ENCODE measurements at regions not wholly inside any gene's neighbourhood (a gene's known extent, or its start where the extent isn't known, plus 50 kb on each side); places are given as distances from the start of the nearest gene placed in this dataset.

DNA sequence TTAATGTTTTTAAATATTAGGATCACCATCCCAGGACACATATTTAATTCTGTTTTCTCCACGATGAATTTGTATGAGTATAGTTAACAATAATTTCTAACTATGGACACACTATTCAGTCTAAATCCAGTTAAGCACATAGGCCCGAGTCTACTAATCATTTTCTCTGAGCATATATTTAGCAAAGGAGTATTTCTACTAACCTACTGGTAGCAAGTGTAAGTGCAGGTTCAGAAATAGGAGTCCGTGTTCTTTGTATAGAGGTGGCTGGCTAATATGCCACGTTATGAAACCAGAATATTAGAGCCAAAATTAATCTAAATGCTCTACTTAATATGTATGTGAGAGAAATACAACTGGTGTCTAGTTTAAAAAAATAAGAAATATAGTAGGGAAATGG lies 416.6 kb upstream of the NXPH2 start:
- Histone ChIP-seq H3K9ac (ENCODE audit: low read length) (no peak overlapping the region), H3K27ac (ENCODE audit: low read length) (no peak overlapping the region), H3K36me3 (ENCODE audit: control insufficient read depth, low read depth, low read length) (no peaks in the 10 kb centered on the region), H3K27me3 (ENCODE audit: control insufficient read depth, insufficient read depth, low read length) (no peaks in the 10 kb centered on the region), H3K4me3 (ENCODE audit: low read length) (no peak overlapping the region), H3K9me3 (ENCODE audit: control insufficient read depth, low read depth, low read length) (no peaks in the 10 kb centered on the region), H3K4me1 (ENCODE audit: control insufficient read depth, low read depth, low read length) (no peaks in the 10 kb centered on the region)

DNA sequence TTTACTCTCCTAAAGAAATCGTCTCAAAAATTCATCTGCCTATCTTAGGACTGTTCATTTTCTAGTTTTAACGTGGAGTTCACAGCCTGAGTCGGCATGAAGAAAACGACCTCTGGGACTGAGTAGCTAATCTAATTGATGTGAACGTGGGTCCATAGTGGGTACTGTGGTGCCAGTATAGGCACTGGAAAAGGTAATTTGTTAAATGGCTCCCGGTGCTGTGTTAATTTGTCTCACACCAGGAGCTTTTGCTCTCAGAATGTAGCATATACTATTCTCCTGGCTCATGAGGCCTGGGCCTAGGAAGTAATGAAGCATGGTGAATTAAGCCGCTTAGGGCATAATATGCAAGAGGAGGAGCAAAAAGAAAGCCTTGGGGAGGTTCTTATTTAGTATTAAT lies 414.4 kb upstream of the NXPH2 start:
- Histone ChIP-seq H3K27me3 (ENCODE audit: control insufficient read depth, insufficient read depth, low read length) (no peaks in the 10 kb centered on the region), H3K27ac (ENCODE audit: low read length) (no peak overlapping the region), H3K9me3 (ENCODE audit: control insufficient read depth, low read depth, low read length) (no peaks in the 10 kb centered on the region), H3K4me3 (ENCODE audit: low read length) (no peak overlapping the region), H3K4me1 (ENCODE audit: control insufficient read depth, low read depth, low read length) (no peaks in the 10 kb centered on the region), H3K36me3 (ENCODE audit: control insufficient read depth, low read depth, low read length) (no peaks in the 10 kb centered on the region), H3K9ac (ENCODE audit: low read length) (no peak overlapping the region)

DNA sequence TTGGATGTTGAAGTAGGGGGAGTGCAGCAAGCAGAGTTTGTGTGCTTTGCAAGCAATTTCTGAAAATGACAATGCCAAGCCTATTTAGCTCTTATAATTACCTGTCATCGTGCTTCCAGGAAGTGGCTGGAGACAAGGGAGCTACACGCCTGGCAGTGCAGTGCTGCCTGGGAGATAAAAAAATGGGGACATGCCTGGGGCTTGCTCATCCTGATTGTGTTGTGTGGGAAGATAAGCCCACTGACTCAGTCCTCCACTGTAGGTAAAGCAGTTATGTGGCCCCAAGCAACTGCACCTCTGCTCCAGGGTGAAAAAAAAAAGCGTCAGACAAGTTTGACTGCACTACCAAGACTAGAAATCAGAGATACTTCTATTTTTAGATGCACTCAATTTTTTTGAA lies 396.9 kb upstream of the NXPH2 start:
- no peaks in the 10 kb centered on the region for H3K27me3 ChIP-seq (ENCODE audit: control insufficient read depth, insufficient read depth, low read length)
- H3K27ac ChIP-seq (ENCODE audit: low read length) = no peak overlapping the region
- H3K4me1 ChIP-seq (ENCODE audit: control insufficient read depth, low read depth, low read length) = peaks cover 5% of the 10 kb centered on the region
- H3K36me3 ChIP-seq (ENCODE audit: control insufficient read depth, low read depth, low read length) = no peaks in the 10 kb centered on the region
- H3K9me3 ChIP-seq (ENCODE audit: control insufficient read depth, low read depth, low read length) = no peaks in the 10 kb centered on the region
- no peak overlapping the region for H3K4me3 ChIP-seq (ENCODE audit: low read length)
- no peak overlapping the region for H3K9ac ChIP-seq (ENCODE audit: low read length)

DNA sequence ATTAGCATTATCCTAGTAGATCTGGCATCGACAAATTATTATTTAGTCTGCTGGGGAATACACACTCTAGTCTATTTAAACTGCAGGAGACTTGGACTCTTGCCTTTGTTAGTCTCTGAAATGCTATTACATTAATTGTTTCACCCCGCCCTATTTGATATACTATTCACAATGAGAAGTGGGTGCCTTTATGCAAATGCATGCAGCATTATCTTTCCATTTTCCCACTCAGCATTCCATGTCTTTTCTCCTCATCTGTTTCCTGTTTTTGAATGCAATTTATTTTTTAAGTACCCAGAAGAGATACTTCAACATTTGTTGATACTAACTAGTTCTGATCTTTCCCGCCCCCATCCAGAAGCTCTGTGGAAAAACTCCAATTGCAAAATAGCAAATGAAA lies 395.3 kb upstream of the NXPH2 start:
- H3K9me3 ChIP-seq (ENCODE audit: control insufficient read depth, low read depth, low read length) = no peaks in the 10 kb centered on the region
- H3K27me3 ChIP-seq (ENCODE audit: control insufficient read depth, insufficient read depth, low read length) = no peaks in the 10 kb centered on the region
- H3K36me3 ChIP-seq (ENCODE audit: control insufficient read depth, low read depth, low read length) = no peaks in the 10 kb centered on the region
- H3K4me1 ChIP-seq (ENCODE audit: control insufficient read depth, low read depth, low read length) = no peaks in the 10 kb centered on the region
- H3K9ac ChIP-seq (ENCODE audit: low read length) = no peak overlapping the region
- H3K4me3 ChIP-seq (ENCODE audit: low read length) = no peak overlapping the region
- H3K27ac ChIP-seq (ENCODE audit: low read length) = no peak overlapping the region

DNA sequence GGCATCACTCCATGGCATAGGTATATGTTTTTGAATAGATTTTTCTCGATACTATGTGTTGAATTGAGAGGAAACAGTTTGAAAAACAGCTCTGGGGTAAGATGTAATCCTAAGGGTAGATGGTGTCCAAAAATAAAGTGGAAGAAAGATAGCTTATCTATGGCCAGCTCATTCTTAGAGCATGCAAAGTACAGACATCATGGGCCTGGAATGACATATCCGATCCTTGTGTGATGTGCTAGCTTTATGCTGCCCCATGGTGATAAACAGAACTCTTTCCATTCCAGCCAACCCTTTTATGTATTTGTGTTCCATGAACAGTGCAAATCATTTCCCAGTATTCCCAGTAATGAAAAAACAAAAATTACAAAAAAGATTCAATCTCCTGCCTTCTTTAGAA lies 390.2 kb upstream of the NXPH2 start:
- no peaks in the 10 kb centered on the region for H3K4me1 ChIP-seq (ENCODE audit: control insufficient read depth, low read depth, low read length)
- no peak overlapping the region for H3K27ac ChIP-seq (ENCODE audit: low read length)
- no peaks in the 10 kb centered on the region for H3K36me3 ChIP-seq (ENCODE audit: control insufficient read depth, low read depth, low read length)
- no peak overlapping the region for H3K9ac ChIP-seq (ENCODE audit: low read length)
- no peak overlapping the region for H3K4me3 ChIP-seq (ENCODE audit: low read length)
- H3K9me3 ChIP-seq (ENCODE audit: control insufficient read depth, low read depth, low read length) = no peaks in the 10 kb centered on the region
- H3K27me3 ChIP-seq (ENCODE audit: control insufficient read depth, insufficient read depth, low read length) = no peaks in the 10 kb centered on the region

DNA sequence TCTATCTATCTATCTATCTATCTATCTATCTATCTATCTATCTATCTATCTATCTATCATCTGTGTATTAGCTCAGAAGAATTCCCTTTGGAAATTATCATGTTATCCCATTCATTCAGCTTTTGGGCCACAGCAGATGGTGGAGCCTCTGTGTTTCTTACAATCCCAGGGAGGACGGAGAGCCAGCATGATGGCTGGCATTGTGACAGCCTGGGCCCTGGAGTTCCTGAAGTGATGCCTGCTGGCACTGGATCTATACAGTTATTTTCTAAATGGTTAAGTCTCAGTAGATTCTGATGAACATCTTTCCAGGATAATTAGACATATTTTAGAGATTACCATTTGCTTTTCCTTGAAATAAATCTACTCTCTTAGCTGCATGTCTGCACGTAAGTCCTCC lies 385.4 kb upstream of the NXPH2 start:
- no peaks in the 10 kb centered on the region for H3K9me3 ChIP-seq (ENCODE audit: control insufficient read depth, low read depth, low read length)
- H3K9ac ChIP-seq (ENCODE audit: low read length) = no peak overlapping the region
- H3K27ac ChIP-seq (ENCODE audit: low read length) = no peak overlapping the region
- H3K27me3 ChIP-seq (ENCODE audit: control insufficient read depth, insufficient read depth, low read length) = no peaks in the 10 kb centered on the region
- H3K4me3 ChIP-seq (ENCODE audit: low read length) = no peak overlapping the region
- no peaks in the 10 kb centered on the region for H3K36me3 ChIP-seq (ENCODE audit: control insufficient read depth, low read depth, low read length)
- no peaks in the 10 kb centered on the region for H3K4me1 ChIP-seq (ENCODE audit: control insufficient read depth, low read depth, low read length)

DNA sequence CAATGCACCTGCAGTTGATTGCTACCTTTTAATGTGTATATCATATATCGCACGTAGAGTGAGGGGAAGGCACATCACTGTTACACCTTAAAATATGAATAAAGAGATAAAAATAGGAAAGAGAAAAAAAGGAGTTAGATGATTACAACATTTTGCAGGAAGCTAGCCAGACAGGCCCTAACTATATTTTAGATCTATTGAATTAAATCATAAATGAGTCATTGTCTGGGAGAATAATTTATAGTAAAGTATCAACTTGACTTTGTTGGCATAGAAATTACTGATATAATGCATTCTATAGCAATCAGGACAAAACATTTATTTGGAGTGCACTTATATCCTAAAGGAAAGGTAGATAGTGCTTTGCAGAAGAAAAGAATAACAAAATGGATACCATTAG lies 384.9 kb upstream of the NXPH2 start:
- no peaks in the 10 kb centered on the region for H3K9me3 ChIP-seq (ENCODE audit: control insufficient read depth, low read depth, low read length)
- no peaks in the 10 kb centered on the region for H3K4me1 ChIP-seq (ENCODE audit: control insufficient read depth, low read depth, low read length)
- no peaks in the 10 kb centered on the region for H3K36me3 ChIP-seq (ENCODE audit: control insufficient read depth, low read depth, low read length)
- H3K27ac ChIP-seq (ENCODE audit: low read length) = no peak overlapping the region
- H3K9ac ChIP-seq (ENCODE audit: low read length) = no peak overlapping the region
- H3K4me3 ChIP-seq (ENCODE audit: low read length) = no peak overlapping the region
- no peaks in the 10 kb centered on the region for H3K27me3 ChIP-seq (ENCODE audit: control insufficient read depth, insufficient read depth, low read length)

DNA sequence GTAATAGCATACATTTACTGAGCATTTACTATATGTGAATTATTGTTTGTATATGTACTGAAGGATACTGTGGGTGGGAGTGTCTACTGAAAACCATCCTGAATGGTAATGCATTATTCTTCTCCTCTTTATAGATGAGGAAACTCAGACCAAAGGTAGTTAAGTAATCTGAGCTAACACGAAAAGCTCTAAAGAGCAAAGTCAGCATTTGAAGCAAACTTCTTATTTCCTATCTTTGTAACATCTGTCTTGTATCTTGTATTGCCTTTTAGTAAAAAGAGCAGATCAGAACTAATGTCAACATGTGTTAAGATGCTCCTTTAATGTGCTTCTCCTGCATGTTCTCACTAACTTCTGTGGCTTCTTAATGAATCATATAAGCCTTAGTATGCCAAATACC lies 382.8 kb upstream of the NXPH2 start:
- Histone ChIP-seq H3K4me1 (ENCODE audit: control insufficient read depth, low read depth, low read length) (no peaks in the 10 kb centered on the region), H3K36me3 (ENCODE audit: control insufficient read depth, low read depth, low read length) (no peaks in the 10 kb centered on the region), H3K27me3 (ENCODE audit: control insufficient read depth, insufficient read depth, low read length) (no peaks in the 10 kb centered on the region), H3K9ac (ENCODE audit: low read length) (no peak overlapping the region), H3K4me3 (ENCODE audit: low read length) (no peak overlapping the region), H3K27ac (ENCODE audit: low read length) (no peak overlapping the region), H3K9me3 (ENCODE audit: control insufficient read depth, low read depth, low read length) (no peaks in the 10 kb centered on the region)

DNA sequence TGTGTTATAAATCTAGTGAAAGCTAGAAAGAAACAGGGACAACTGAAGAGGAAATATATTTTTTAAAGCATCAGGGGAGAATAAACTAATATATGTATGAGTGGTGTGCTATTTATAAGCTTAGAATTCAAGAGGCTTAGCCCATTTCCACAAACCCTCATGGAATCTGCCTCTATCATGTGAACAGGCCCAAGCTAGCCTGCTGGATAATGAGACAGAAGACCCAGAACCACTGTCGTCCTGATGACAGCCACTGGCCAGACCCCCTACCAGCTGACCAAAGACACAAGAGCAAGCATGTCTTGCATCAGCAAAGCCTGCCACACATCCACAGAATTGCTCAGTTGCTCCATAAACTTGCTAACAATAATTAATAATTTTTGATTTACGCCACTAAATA lies 382.3 kb upstream of the NXPH2 start:
- Histone ChIP-seq H3K9me3 (ENCODE audit: control insufficient read depth, low read depth, low read length) (no peaks in the 10 kb centered on the region), H3K4me1 (ENCODE audit: control insufficient read depth, low read depth, low read length) (no peaks in the 10 kb centered on the region), H3K4me3 (ENCODE audit: low read length) (no peak overlapping the region), H3K27ac (ENCODE audit: low read length) (no peak overlapping the region), H3K9ac (ENCODE audit: low read length) (no peak overlapping the region), H3K36me3 (ENCODE audit: control insufficient read depth, low read depth, low read length) (no peaks in the 10 kb centered on the region), H3K27me3 (ENCODE audit: control insufficient read depth, insufficient read depth, low read length) (no peaks in the 10 kb centered on the region)

DNA sequence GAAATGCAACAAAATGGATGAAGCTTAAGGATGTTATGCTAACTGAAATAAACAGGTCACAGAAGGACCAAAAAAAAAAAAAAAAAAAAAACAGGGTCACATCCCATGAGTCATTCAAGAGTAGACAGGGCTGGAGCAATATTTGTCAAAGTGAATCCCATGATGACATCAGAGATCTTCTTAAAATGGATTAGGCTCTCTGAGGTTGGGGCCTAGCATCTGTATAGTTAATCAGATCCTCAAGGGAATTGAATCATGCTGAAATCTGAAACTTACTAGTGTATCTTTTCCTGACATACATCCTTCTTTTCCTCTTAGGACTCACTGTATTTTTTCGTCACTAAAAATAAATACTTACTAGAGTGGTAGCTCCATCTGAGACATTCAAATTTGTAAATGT lies 380.6 kb upstream of the NXPH2 start:
- Histone ChIP-seq H3K9me3 (ENCODE audit: control insufficient read depth, low read depth, low read length) (no peaks in the 10 kb centered on the region), H3K36me3 (ENCODE audit: control insufficient read depth, low read depth, low read length) (no peaks in the 10 kb centered on the region), H3K27ac (ENCODE audit: low read length) (no peak overlapping the region), H3K27me3 (ENCODE audit: control insufficient read depth, insufficient read depth, low read length) (no peaks in the 10 kb centered on the region), H3K9ac (ENCODE audit: low read length) (no peak overlapping the region), H3K4me3 (ENCODE audit: low read length) (no peak overlapping the region), H3K4me1 (ENCODE audit: control insufficient read depth, low read depth, low read length) (peaks cover 16% of the 10 kb centered on the region)

DNA sequence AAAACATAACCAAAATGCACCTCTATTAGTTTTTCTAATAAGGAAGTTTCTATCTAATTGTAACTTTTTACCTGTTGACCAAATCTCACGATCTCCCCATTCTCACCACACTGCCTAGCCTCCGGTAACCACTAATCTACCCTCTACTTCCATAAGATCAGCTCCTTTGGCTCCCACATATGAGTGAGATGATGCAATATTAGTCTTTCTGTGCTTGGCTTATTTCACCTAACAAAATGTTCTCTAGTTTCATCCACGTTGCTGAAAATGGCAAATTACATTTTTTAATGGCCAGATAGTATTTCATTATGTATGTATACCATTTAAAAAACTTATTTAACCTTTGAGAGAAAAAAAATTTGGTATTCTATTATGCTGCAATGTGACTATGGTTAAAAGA lies 379.0 kb upstream of the NXPH2 start:
- Histone ChIP-seq H3K27ac (ENCODE audit: low read length) (no peak overlapping the region), H3K4me3 (ENCODE audit: low read length) (no peak overlapping the region), H3K36me3 (ENCODE audit: control insufficient read depth, low read depth, low read length) (no peaks in the 10 kb centered on the region), H3K9ac (ENCODE audit: low read length) (no peak overlapping the region), H3K27me3 (ENCODE audit: control insufficient read depth, insufficient read depth, low read length) (no peaks in the 10 kb centered on the region), H3K4me1 (ENCODE audit: control insufficient read depth, low read depth, low read length) (peaks cover 18% of the 10 kb centered on the region), H3K9me3 (ENCODE audit: control insufficient read depth, low read depth, low read length) (no peaks in the 10 kb centered on the region)

DNA sequence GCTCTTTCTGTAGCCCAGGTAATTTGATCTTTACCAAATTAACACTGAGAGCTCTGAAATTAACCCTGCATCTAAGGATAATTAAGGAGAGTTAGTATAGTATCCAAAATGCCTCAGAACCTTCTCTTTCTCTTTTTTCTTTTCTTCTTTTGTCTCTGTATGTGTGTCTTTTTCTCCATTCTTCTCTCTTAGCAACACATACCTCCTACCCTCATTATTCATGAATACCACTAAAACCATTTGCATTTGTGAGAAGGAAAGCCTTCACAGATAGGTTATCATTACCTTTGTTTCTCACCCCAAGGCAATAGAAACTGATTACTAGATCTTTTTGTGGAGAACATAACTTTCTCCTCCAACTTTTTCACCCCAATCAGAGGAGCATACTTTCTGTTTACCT lies 376.5 kb upstream of the NXPH2 start:
- H3K27me3 ChIP-seq (ENCODE audit: control insufficient read depth, insufficient read depth, low read length) = no peaks in the 10 kb centered on the region
- no peak overlapping the region for H3K4me3 ChIP-seq (ENCODE audit: low read length)
- no peaks in the 10 kb centered on the region for H3K9me3 ChIP-seq (ENCODE audit: control insufficient read depth, low read depth, low read length)
- H3K4me1 ChIP-seq (ENCODE audit: control insufficient read depth, low read depth, low read length) = peaks cover 20% of the 10 kb centered on the region
- H3K36me3 ChIP-seq (ENCODE audit: control insufficient read depth, low read depth, low read length) = no peaks in the 10 kb centered on the region
- H3K27ac ChIP-seq (ENCODE audit: low read length) = no peak overlapping the region
- H3K9ac ChIP-seq (ENCODE audit: low read length) = no peak overlapping the region

DNA sequence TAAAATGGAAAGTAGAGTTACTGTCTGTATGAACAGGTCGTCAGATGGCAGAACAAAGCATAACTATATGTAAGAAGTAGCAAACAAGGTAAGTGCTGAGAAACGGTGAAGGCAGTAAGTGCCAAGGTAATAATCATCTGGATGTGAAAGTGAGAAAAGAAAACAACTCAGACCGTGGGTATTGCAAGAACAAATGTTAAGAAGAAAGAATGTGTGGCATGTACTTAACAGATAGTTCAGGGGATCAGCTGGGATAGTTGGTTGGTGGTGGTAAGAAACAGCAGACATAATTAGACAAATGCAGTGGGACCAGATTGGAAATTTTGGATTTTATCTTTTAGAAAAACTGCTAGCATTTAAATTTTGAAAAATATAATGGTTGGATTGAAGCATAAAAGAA lies 375.8 kb upstream of the NXPH2 start:
- no peaks in the 10 kb centered on the region for H3K36me3 ChIP-seq (ENCODE audit: control insufficient read depth, low read depth, low read length)
- H3K27ac ChIP-seq (ENCODE audit: low read length) = no peak overlapping the region
- H3K9me3 ChIP-seq (ENCODE audit: control insufficient read depth, low read depth, low read length) = no peaks in the 10 kb centered on the region
- no peaks in the 10 kb centered on the region for H3K27me3 ChIP-seq (ENCODE audit: control insufficient read depth, insufficient read depth, low read length)
- peaks cover 24% of the 10 kb centered on the region for H3K4me1 ChIP-seq (ENCODE audit: control insufficient read depth, low read depth, low read length)
- H3K4me3 ChIP-seq (ENCODE audit: low read length) = no peak overlapping the region
- H3K9ac ChIP-seq (ENCODE audit: low read length) = no peak overlapping the region
